Astrocyte of the spinal cord (primary cell): ENCODE measurements at regions not wholly inside any gene's neighbourhood (a gene's known extent, or its start where the extent isn't known, plus 50 kb on each side); places are given as distances from the start of the nearest gene placed in this dataset.

Source experiments
- DNase-seq: peaks from one replicate; pipeline ENCODE4 v3.0.0; 2011; ENCODE audit warnings: low read depth, low spot score
- H3K4me3 ChIP-seq: 2 replicates; pipeline ENCODE4 v1.5.1; 2011; ENCODE audit warnings: low read depth, mild to moderate bottlenecking, low read length, moderate library complexity
- CTCF ChIP-seq: IDR thresholded peaks from 2 replicates; pipeline ENCODE4 v1.5.1; 2012; ENCODE audit warnings: low read depth, mild to moderate bottlenecking, low read length, inconsistent platforms
- in situ Hi-C: cut with HindIII; loops from 2 replicates; pipeline ENCODE4 v1.10.0; 2017; ENCODE audit warnings: low sequenced_read_pairs

GRCh38 chr15:60125334-60125733 is 121.2 kb downstream of the FOXB1 start:
- DNase-seq: no peak
- in situ Hi-C loops: no loop called here
- no peak for TF ChIP-seq CTCF
- H3K4me3 ChIP-seq: no peak overlapping the region

- no peak for TF ChIP-seq CTCF
Measured at GRCh38 chr15:60126200-60126599, 122.1 kb downstream of the FOXB1 start.

GRCh38 chr15:60126661-60127060 is 122.5 kb downstream of the FOXB1 start:
- no peak for DNase-seq
- no peak for TF ChIP-seq CTCF
- in situ Hi-C loops: no loop called here
- H3K4me3 ChIP-seq: no peak overlapping the region

More at GRCh38 chr15:60126200-60126599, 122.1 kb downstream of the FOXB1 start:
- in situ Hi-C loops: no loop called here
- H3K4me3 ChIP-seq: no peak overlapping the region
- DNase-seq: no peak

GRCh38 chr15:60128000-60128376 is 123.9 kb downstream of the FOXB1 start:
- no peak for TF ChIP-seq CTCF
- DNase-seq: no peak
- in situ Hi-C loops: no loop called here
- peak overlapping the region; percentile 53 for H3K4me3 ChIP-seq

GRCh38 chr15:60128710-60129109 is 124.6 kb downstream of the FOXB1 start:
- in situ Hi-C loops: no loop called here
- H3K4me3 ChIP-seq: no peak overlapping the region
- DNase-seq: no peak
- no peak for TF ChIP-seq CTCF

- in situ Hi-C loops: no loop called here
- DNase-seq: no peak
- no peak for TF ChIP-seq CTCF
- H3K4me3 ChIP-seq: no peak overlapping the region
Measured at GRCh38 chr15:60130398-60130797, 126.3 kb downstream of the FOXB1 start.

- in situ Hi-C loops: no loop called here
- H3K4me3 ChIP-seq: no peak overlapping the region
- DNase-seq: no peak
- TF ChIP-seq CTCF: no peak
Measured at GRCh38 chr15:60130821-60131220, 126.7 kb downstream of the FOXB1 start.
